GM23338 (cell line): ENCODE measurements at regions not wholly inside any gene's neighbourhood (a gene's known extent, or its start where the extent isn't known, plus 50 kb on each side); places are given as distances from the start of the nearest gene placed in this dataset.

ENCODE experiments used
- ATAC-seq: fragments of 200-7000 bp; cut with Tn5 transposase; 3 replicates; pipeline ENCODE4 v1.9.1; 2020
- DNase-seq: peaks from one replicate; pipeline ENCODE4 v3.0.0-alpha.2; 2015; ENCODE audit warnings: low spot score
- H2AFZ ChIP-seq: fragments of 200-600 bp; sonication (generic); 2 replicates; pipeline ENCODE4 v1.8.0; 2016; ENCODE audit warnings: antibody characterized with exemption, mild to moderate bottlenecking, moderate library complexity
- H3F3A ChIP-seq: fragments of 200-600 bp; sonication (generic); replicated peaks from 2 replicates; pipeline ENCODE4 v1.8.0; 2017; ENCODE audit warnings: antibody characterized with exemption, mixed run types, low read depth
- H3K27ac ChIP-seq: fragments of 200-600 bp; sonication (generic); 2 replicates; pipeline ENCODE4 v1.6.1; 2016; ENCODE audit warnings: low read depth
- H3K27me3 ChIP-seq: fragments of 200-600 bp; sonication (generic); 2 replicates; pipeline ENCODE4 v1.8.0; 2016; ENCODE audit warnings: mild to moderate bottlenecking, mixed run types, moderate library complexity; ENCODE audit not compliant: insufficient read depth
- H3K36me3 ChIP-seq: fragments of 200-600 bp; sonication (generic); 2 replicates; pipeline ENCODE4 v1.8.0; 2016; ENCODE audit warnings: mild to moderate bottlenecking; ENCODE audit not compliant: insufficient read depth
- H3K4me1 ChIP-seq: fragments of 200-600 bp; sonication (generic); 2 replicates; pipeline ENCODE4 v1.8.0; 2016; ENCODE audit warnings: mild to moderate bottlenecking, moderate library complexity; ENCODE audit not compliant: insufficient read depth
- H3K4me2 ChIP-seq: fragments of 200-600 bp; sonication (generic); 2 replicates; pipeline ENCODE4 v1.7.1; 2017; ENCODE audit warnings: mixed run types
- H3K4me3 ChIP-seq: fragments of 200-600 bp; sonication (generic); 2 replicates; pipeline ENCODE4 v1.6.1; 2016; ENCODE audit warnings: mixed run types
- H3K79me2 ChIP-seq: fragments of 200-600 bp; sonication (generic); replicated peaks from 2 replicates; pipeline ENCODE4 v1.8.0; 2017; ENCODE audit warnings: mild to moderate bottlenecking; ENCODE audit not compliant: insufficient read depth
- H3K9me2 ChIP-seq: fragments of 200-600 bp; sonication (generic); 2 replicates; pipeline ENCODE4 v1.8.0; 2017; ENCODE audit not compliant: insufficient read depth
- H4K20me1 ChIP-seq: fragments of 200-600 bp; sonication (generic); replicated peaks from 2 replicates; pipeline ENCODE4 v1.8.0; 2017; ENCODE audit warnings: mild to moderate bottlenecking; ENCODE audit not compliant: insufficient read depth
- H3K27ac Mint-ChIP-seq: 2 replicates; pipeline ENCODE4 v1.8.0; 2020; ENCODE audit warnings: inconsistent platforms, mild to moderate bottlenecking, moderate library complexity, mixed read lengths
- H3K27me3 Mint-ChIP-seq: 3 replicates; pipeline ENCODE4 v1.8.0; 2022; ENCODE audit warnings: low read depth, mild to moderate bottlenecking, moderate library complexity, mixed read lengths, inconsistent platforms; ENCODE audit not compliant: insufficient read depth, poor library complexity
- H3K36me3 Mint-ChIP-seq: 3 replicates; pipeline ENCODE4 v1.8.0; 2021; ENCODE audit warnings: low read depth, mild to moderate bottlenecking, inconsistent platforms, moderate library complexity, mixed read lengths
- H3K4me1 Mint-ChIP-seq: 3 replicates; pipeline ENCODE4 v1.8.0; 2020; ENCODE audit warnings: mild to moderate bottlenecking, inconsistent platforms, mixed read lengths
- H3K4me3 Mint-ChIP-seq: 3 replicates; pipeline ENCODE4 v1.8.0; 2021; ENCODE audit warnings: moderate library complexity, mild to moderate bottlenecking, inconsistent platforms, mixed read lengths
- H3K9me3 Mint-ChIP-seq: 3 replicates; pipeline ENCODE4 v1.8.0; 2020; ENCODE audit warnings: moderate library complexity, mild to moderate bottlenecking, inconsistent platforms, mixed read lengths
- POLR2AphosphoS5 ChIP-seq: IDR thresholded peaks from 2 replicates; pipeline ENCODE4 v1.6.1; 2016; ENCODE audit warnings: antibody characterized with exemption, low read depth
- STAT1 ChIP-seq: IDR thresholded peaks from one replicate; pipeline ENCODE4 v1.6.1; 2016; ENCODE audit warnings: antibody characterized with exemption; ENCODE audit not compliant: unreplicated experiment
- ZNF114 ChIP-seq: fragments of 250-450 bp; sonication (Bioruptor Pico); IDR thresholded peaks from 2 replicates; pipeline ENCODE4 v1.5.0; 2020; ENCODE audit warnings: mild to moderate bottlenecking, moderate library complexity
- ZNF462 ChIP-seq: fragments of 250-450 bp; sonication (Bioruptor Pico); IDR thresholded peaks from 2 replicates; pipeline ENCODE4 v1.5.0; 2020; ENCODE audit warnings: mild to moderate bottlenecking, moderate library complexity
- TF ChIP-seq, protein P1 (sequence below), 2 experiments: fragments of 200-600 bp in 1 of 2; sonication (generic) in 1 of 2; conservative IDR thresholded peaks; 2 replicates each; pipeline versions ENCODE4 v1.5.1 to v1.6.1; 2016 to 2017; ENCODE audit warnings: antibody characterized with exemption in 2 of 2, low read depth in 2 of 2, mild to moderate bottlenecking in 2 of 2, moderate library complexity in 1 of 2

- TF ChIP-seq ZNF462 (CRISPR knock-in tag), result no peak
These were observed 203.5 kb downstream of the ATXN7L3B start (continued) for GRCh38 chr12:74741112-74741511.

GRCh38 chr12:74747305-74747704 lies 209.7 kb downstream of the ATXN7L3B start:
- H3K36me3 ChIP-seq, result no peaks in the 10 kb centered on the region
- no peaks in the 10 kb centered on the region for H3K27me3 ChIP-seq
- H3K4me1 Mint-ChIP-seq, result no peaks in the 10 kb centered on the region
- H3K9me2 ChIP-seq, result no peaks in the 10 kb centered on the region
- no peaks in the 10 kb centered on the region; the same call in 1 of the 2 replicates for H4K20me1 ChIP-seq
- H3K27ac ChIP-seq, result no peak overlapping the region
- no peaks in the 10 kb centered on the region for H3K27me3 Mint-ChIP-seq
- H3K4me1 ChIP-seq, result no peaks in the 10 kb centered on the region
- 0 out of 3 replicates have a peak, but pooled peaks cover 2% of the 10 kb centered on the region for H3K9me3 Mint-ChIP-seq
- no peak overlapping the region for H3K4me3 Mint-ChIP-seq
- H2AFZ ChIP-seq, result no peak overlapping the region
- TF ChIP-seq, protein P1, sequence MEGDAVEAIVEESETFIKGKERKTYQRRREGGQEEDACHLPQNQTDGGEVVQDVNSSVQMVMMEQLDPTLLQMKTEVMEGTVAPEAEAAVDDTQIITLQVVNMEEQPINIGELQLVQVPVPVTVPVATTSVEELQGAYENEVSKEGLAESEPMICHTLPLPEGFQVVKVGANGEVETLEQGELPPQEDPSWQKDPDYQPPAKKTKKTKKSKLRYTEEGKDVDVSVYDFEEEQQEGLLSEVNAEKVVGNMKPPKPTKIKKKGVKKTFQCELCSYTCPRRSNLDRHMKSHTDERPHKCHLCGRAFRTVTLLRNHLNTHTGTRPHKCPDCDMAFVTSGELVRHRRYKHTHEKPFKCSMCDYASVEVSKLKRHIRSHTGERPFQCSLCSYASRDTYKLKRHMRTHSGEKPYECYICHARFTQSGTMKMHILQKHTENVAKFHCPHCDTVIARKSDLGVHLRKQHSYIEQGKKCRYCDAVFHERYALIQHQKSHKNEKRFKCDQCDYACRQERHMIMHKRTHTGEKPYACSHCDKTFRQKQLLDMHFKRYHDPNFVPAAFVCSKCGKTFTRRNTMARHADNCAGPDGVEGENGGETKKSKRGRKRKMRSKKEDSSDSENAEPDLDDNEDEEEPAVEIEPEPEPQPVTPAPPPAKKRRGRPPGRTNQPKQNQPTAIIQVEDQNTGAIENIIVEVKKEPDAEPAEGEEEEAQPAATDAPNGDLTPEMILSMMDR (conservative IDR thresholded peaks at IDR 0.05; ENCODE audit: low read depth in 2 of 2), result peak; percentile 39 to 41
- TF ChIP-seq ZNF114 (no peak), STAT1 (no peak), POLR2AphosphoS5 (no peak)
- no peak overlapping the region for H3K27ac Mint-ChIP-seq
- H3K79me2 ChIP-seq, result no peaks in the 10 kb centered on the region
- no peaks in the 10 kb centered on the region for H3F3A ChIP-seq
- ATAC-seq (no peak), DNase-seq (peak; percentile 7)
- H3K4me3 ChIP-seq, result no peak overlapping the region
- H3K36me3 Mint-ChIP-seq, result no peaks in the 10 kb centered on the region
- H3K4me2 ChIP-seq, result no peak overlapping the region
